Endodermal cell (in vitro differentiated cells): ENCODE measurements at regions not wholly inside any gene's neighbourhood (a gene's known extent, or its start where the extent isn't known, plus 50 kb on each side); places are given as distances from the start of the nearest gene placed in this dataset.

ENCODE experiments used
- DNase-seq: peaks from one replicate; pipeline ENCODE4 v3.0.0-alpha.2; 2017
- H3K27ac ChIP-seq: 2 replicates; pipeline ENCODE4 v1.5.1; 2013; ENCODE audit warnings: mild to moderate bottlenecking, low read depth, low read length, moderate library complexity
- H3K27me3 ChIP-seq: 2 replicates; pipeline ENCODE4 v1.6.1; 2013; ENCODE audit warnings: mild to moderate bottlenecking, low read length, moderate library complexity; ENCODE audit not compliant: insufficient read depth, control insufficient read depth, poor library complexity, severe bottlenecking
- H3K36me3 ChIP-seq: 2 replicates; pipeline ENCODE4 v1.7.0; 2013; ENCODE audit warnings: mild to moderate bottlenecking, low read length, moderate library complexity; ENCODE audit not compliant: control insufficient read depth, insufficient read depth
- H3K4me1 ChIP-seq: one replicate; pipeline ENCODE4 v1.7.0; 2013; ENCODE audit warnings: low read length; ENCODE audit not compliant: control insufficient read depth, insufficient read depth
- H3K4me3 ChIP-seq: 2 replicates; pipeline ENCODE4 v1.5.1; 2013; ENCODE audit warnings: mild to moderate bottlenecking, low read length, moderate library complexity
- H3K9ac ChIP-seq: 2 replicates; pipeline ENCODE4 v1.6.1; 2013; ENCODE audit warnings: mild to moderate bottlenecking, low read length, moderate library complexity; ENCODE audit not compliant: poor library complexity, severe bottlenecking; ENCODE audit errors: extremely low read depth
- H3K9me3 ChIP-seq: 2 replicates; pipeline ENCODE4 v1.6.1; 2013; ENCODE audit warnings: mild to moderate bottlenecking, low read length, moderate library complexity; ENCODE audit not compliant: control insufficient read depth
- H3K27ac Mint-ChIP-seq: 2 replicates; pipeline ENCODE4 v1.8.0; 2020; ENCODE audit warnings: mixed read lengths
- H3K27me3 Mint-ChIP-seq: 2 replicates; pipeline ENCODE4 v1.8.0; 2021; ENCODE audit warnings: mild to moderate bottlenecking, mixed read lengths; ENCODE audit not compliant: insufficient read depth
- H3K36me3 Mint-ChIP-seq: 2 replicates; pipeline ENCODE4 v1.8.0; 2020; ENCODE audit warnings: low read depth, mixed read lengths
- H3K4me1 Mint-ChIP-seq: 2 replicates; pipeline ENCODE4 v1.8.0; 2020; ENCODE audit warnings: mixed read lengths
- H3K4me3 Mint-ChIP-seq: 2 replicates; pipeline ENCODE4 v1.8.0; 2020; ENCODE audit warnings: mild to moderate bottlenecking, moderate library complexity, mixed read lengths
- H3K9me3 Mint-ChIP-seq: 2 replicates; pipeline ENCODE4 v1.8.0; 2020; ENCODE audit warnings: mild to moderate bottlenecking, mixed read lengths
- CTCF ChIP-seq: fragments of 200-600 bp; sonication (generic); conservative IDR thresholded peaks from 2 replicates; pipeline ENCODE4 v1.5.0; 2021; ENCODE audit warnings: antibody characterized with exemption, mild to moderate bottlenecking
- WGBS, 2 experiments: methylation state at CpG; one replicate each; pipeline versions ENCODE4 v1.1.5 to v1.1.7; 2013; ENCODE audit warnings: missing lambda C conversion rate in 2 of 2, mixed read lengths in 1 of 2; ENCODE audit not compliant: insufficient coverage in 1 of 2, insufficient read length in 1 of 2; 5-methylcytosine and 5-hydroxymethylcytosine counted together

GRCh38 chr6:43942011-43942442 is 172.0 kb downstream of the VEGFA start:
- no peak overlapping the region for H3K4me3 ChIP-seq
- WGBS, 2 experiments: 81 to 86% methylated on average over 4 to 5 of the region's 5 CpGs
- H3K27me3 Mint-ChIP-seq: no peaks in the 10 kb centered on the region
- no peak overlapping the region for H3K27ac Mint-ChIP-seq
- TF ChIP-seq CTCF: no peak
- no peaks in the 10 kb centered on the region for H3K36me3 ChIP-seq
- DNase-seq: peak; percentile 45
- H3K9me3 ChIP-seq: peaks cover 19% of the 10 kb centered on the region
- H3K27me3 ChIP-seq: no peaks in the 10 kb centered on the region
- no peak overlapping the region for H3K9ac ChIP-seq
- H3K36me3 Mint-ChIP-seq: no peaks in the 10 kb centered on the region
- no peak overlapping the region for H3K4me3 Mint-ChIP-seq
- peaks cover 18% of the 10 kb centered on the region for H3K9me3 Mint-ChIP-seq
- H3K4me1 Mint-ChIP-seq: peaks cover 35% of the 10 kb centered on the region
- peaks cover 8% of the 10 kb centered on the region for H3K4me1 ChIP-seq
- H3K27ac ChIP-seq: no peak overlapping the region

GRCh38 chr6:43941174-43941573 is 171.2 kb downstream of the VEGFA start:
- Mint-ChIP-seq H3K36me3 (no peaks in the 10 kb centered on the region), H3K9me3 (peaks cover 18% of the 10 kb centered on the region), H3K27me3 (no peaks in the 10 kb centered on the region), H3K27ac (no peak overlapping the region), H3K4me3 (no peak overlapping the region), H3K4me1 (peaks cover 44% of the 10 kb centered on the region)
- Histone ChIP-seq H3K4me3 (no peak overlapping the region), H3K27me3 (no peaks in the 10 kb centered on the region), H3K9ac (no peak overlapping the region), H3K4me1 (peaks cover 14% of the 10 kb centered on the region), H3K27ac (no peak overlapping the region), H3K9me3 (peaks cover 16% of the 10 kb centered on the region), H3K36me3 (no peaks in the 10 kb centered on the region)
- TF ChIP-seq CTCF: no peak
- 92 to 100% methylated on average over 4 to 5 of the region's 5 CpGs for WGBS, 2 experiments
- DNase-seq: no peak

GRCh38 chr6:43940393-43941087 is 170.5 kb downstream of the VEGFA start:
- no peak overlapping the region for H3K9ac ChIP-seq
- H3K9me3 ChIP-seq: peaks cover 10% of the 10 kb centered on the region
- Mint-ChIP-seq H3K36me3 (no peaks in the 10 kb centered on the region), H3K9me3 (peaks cover 12% of the 10 kb centered on the region), H3K27me3 (no peaks in the 10 kb centered on the region), H3K4me3 (no peak overlapping the region), H3K4me1 (peaks cover 45% of the 10 kb centered on the region), H3K27ac (no peak overlapping the region)
- WGBS, 2 experiments: 93 to 94% methylated on average over 9 to 10 of the region's 10 CpGs
- no peak overlapping the region for H3K27ac ChIP-seq
- H3K4me3 ChIP-seq: no peak overlapping the region
- H3K4me1 ChIP-seq: peaks cover 14% of the 10 kb centered on the region
- no peak for TF ChIP-seq CTCF
- no peaks in the 10 kb centered on the region for H3K36me3 ChIP-seq
- no peaks in the 10 kb centered on the region for H3K27me3 ChIP-seq
- peak; percentile 33 for DNase-seq
